ENCODE measurements at regions not wholly inside any gene's neighbourhood (a gene's known extent, or its start where the extent isn't known, plus 50 kb on each side); places are given as distances from the start of the nearest gene placed in this dataset.

DNA sequence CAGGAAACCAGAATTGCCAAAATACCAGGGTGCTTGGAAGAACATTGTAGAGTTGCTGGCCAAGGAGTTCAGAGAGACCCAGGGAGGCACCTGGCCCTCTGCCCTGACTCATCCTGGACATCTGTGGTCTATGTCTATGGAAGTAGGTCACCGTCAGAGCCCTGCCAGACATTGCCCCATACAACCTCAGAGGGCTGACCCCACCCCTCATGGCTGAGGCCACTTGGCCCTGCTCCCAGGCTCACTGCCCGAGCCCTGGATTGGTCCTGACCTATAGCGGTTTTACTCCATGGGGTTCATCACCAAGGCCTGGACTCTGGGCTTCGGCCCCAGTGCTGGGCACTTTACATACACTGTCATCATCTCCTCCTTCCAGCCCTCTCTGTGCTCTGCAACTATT lies 233.1 kb downstream of the PTPRU start:
- TF ChIP-seq, protein P1, sequence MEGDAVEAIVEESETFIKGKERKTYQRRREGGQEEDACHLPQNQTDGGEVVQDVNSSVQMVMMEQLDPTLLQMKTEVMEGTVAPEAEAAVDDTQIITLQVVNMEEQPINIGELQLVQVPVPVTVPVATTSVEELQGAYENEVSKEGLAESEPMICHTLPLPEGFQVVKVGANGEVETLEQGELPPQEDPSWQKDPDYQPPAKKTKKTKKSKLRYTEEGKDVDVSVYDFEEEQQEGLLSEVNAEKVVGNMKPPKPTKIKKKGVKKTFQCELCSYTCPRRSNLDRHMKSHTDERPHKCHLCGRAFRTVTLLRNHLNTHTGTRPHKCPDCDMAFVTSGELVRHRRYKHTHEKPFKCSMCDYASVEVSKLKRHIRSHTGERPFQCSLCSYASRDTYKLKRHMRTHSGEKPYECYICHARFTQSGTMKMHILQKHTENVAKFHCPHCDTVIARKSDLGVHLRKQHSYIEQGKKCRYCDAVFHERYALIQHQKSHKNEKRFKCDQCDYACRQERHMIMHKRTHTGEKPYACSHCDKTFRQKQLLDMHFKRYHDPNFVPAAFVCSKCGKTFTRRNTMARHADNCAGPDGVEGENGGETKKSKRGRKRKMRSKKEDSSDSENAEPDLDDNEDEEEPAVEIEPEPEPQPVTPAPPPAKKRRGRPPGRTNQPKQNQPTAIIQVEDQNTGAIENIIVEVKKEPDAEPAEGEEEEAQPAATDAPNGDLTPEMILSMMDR (IDR thresholded peaks at IDR 0.05; ENCODE audit: low read depth, low read length) = no peak
- TF ChIP-seq POLR2A (IDR thresholded peaks at IDR 0.05; ENCODE audit: extremely low read depth, insufficient read length) (no peak), MYC (IDR thresholded peaks at IDR 0.05; ENCODE audit: low read depth, low read length) (no peak)
- TF ChIP-seq, protein P2, sequence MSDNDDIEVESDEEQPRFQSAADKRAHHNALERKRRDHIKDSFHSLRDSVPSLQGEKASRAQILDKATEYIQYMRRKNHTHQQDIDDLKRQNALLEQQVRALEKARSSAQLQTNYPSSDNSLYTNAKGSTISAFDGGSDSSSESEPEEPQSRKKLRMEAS (IDR thresholded peaks at IDR 0.05; ENCODE audit: low read depth, low read length) = no peak

All from NB4 (cell line).